ENCODE measurements at regions not wholly inside any gene's neighbourhood (a gene's known extent, or its start where the extent isn't known, plus 50 kb on each side); places are given as distances from the start of the nearest gene placed in this dataset.
"Not testable (repeated sequence)": the region's sequence is repeated elsewhere in the genome, so short reads cannot be mapped to it uniquely, and the experiment has no call there.

GRCh38 chr3:15851735-15852134 is 54.0 kb upstream of the ANKRD28 start:
- DNase-seq (ENCODE audit: low read depth) = no peak

GRCh38 chr3:15858547-15859506 is 61.0 kb upstream of the ANKRD28 start:
- peak; percentile 56 for DNase-seq (ENCODE audit: low read depth)

GRCh38 chr3:15859507-15860013 is 61.8 kb upstream of the ANKRD28 start:
- DNase-seq (ENCODE audit: low read depth) = peak; percentile 67

GRCh38 chr3:15860014-15860934 is 62.5 kb upstream of the ANKRD28 start:
- peak; percentile 2 for DNase-seq (ENCODE audit: low read depth)

- no peak for DNase-seq (ENCODE audit: low read depth)
Observed at GRCh38 chr3:15861163-15861562, 63.4 kb upstream of the ANKRD28 start.

GRCh38 chr3:15872807-15873206 is 75.0 kb upstream of the ANKRD28 start:
- no peak for DNase-seq (ENCODE audit: low read depth)

GRCh38 chr3:15873415-15873814 is 75.6 kb upstream of the ANKRD28 start:
- DNase-seq (ENCODE audit: low read depth) = no peak

GRCh38 chr3:15875016-15875689 is 77.4 kb upstream of the ANKRD28 start:
- DNase-seq (ENCODE audit: low read depth) = no peak

GRCh38 chr3:15876669-15877068 is 78.9 kb upstream of the ANKRD28 start:
- DNase-seq (ENCODE audit: low read depth) = no peak

- DNase-seq (ENCODE audit: low read depth) = no peak
Observed at GRCh38 chr3:15877813-15878212, 80.0 kb upstream of the ANKRD28 start.

- not testable (repeated sequence) for DNase-seq (ENCODE audit: low read depth)
Observed at GRCh38 chr3:15879787-15880186, 82.0 kb upstream of the ANKRD28 start.

- DNase-seq (ENCODE audit: low read depth) = no peak
Observed at GRCh38 chr3:15882577-15882976, 84.8 kb upstream of the ANKRD28 start.

GRCh38 chr3:15884132-15884531 is 86.4 kb upstream of the ANKRD28 start:
- DNase-seq (ENCODE audit: low read depth) = no peak

GRCh38 chr3:15886521-15886920 is 88.7 kb upstream of the ANKRD28 start:
- no peak for DNase-seq (ENCODE audit: low read depth)

- DNase-seq (ENCODE audit: low read depth) = no peak
Observed at GRCh38 chr3:15887261-15887660, 89.5 kb upstream of the ANKRD28 start.

GRCh38 chr3:15889936-15890335 is 92.2 kb upstream of the ANKRD28 start:
- no peak for DNase-seq (ENCODE audit: low read depth)

- no peak for DNase-seq (ENCODE audit: low read depth)
Observed at GRCh38 chr3:15892311-15893227, 94.8 kb upstream of the ANKRD28 start.

- no peak for DNase-seq (ENCODE audit: low read depth)
Observed at GRCh38 chr3:15894382-15894781, 96.6 kb upstream of the ANKRD28 start.

- no peak for DNase-seq (ENCODE audit: low read depth)
Observed at GRCh38 chr3:15896500-15896899, 98.7 kb upstream of the ANKRD28 start.

- no peak for DNase-seq (ENCODE audit: low read depth)
Observed at GRCh38 chr3:15899388-15899787, 101.6 kb upstream of the ANKRD28 start.

GRCh38 chr3:15903164-15903563 is 105.4 kb upstream of the ANKRD28 start:
- no peak for DNase-seq (ENCODE audit: low read depth)
